Astrocyte of the cerebellum (primary cell): ENCODE measurements at regions not wholly inside any gene's neighbourhood (a gene's known extent, or its start where the extent isn't known, plus 50 kb on each side); places are given as distances from the start of the nearest gene placed in this dataset.

Experiments
- DNase-seq: peaks from one replicate; pipeline ENCODE4 v3.0.0-alpha.2; 2011; ENCODE audit warnings: low read depth
- H3K4me3 ChIP-seq: 2 replicates; pipeline ENCODE4 v1.5.1; 2011; ENCODE audit warnings: mild to moderate bottlenecking, low read depth, low read length, moderate library complexity
- in situ Hi-C: cut with HindIII; loops from 2 replicates; pipeline ENCODE4 v1.10.0; 2017; ENCODE audit warnings: low sequenced_read_pairs
- TF ChIP-seq, protein P1 (sequence below): IDR thresholded peaks from 2 replicates; pipeline ENCODE4 v1.5.1; 2012; ENCODE audit warnings: low read length, low read depth, moderate library complexity, mild to moderate bottlenecking; ENCODE audit errors: missing control alignments

DNA sequence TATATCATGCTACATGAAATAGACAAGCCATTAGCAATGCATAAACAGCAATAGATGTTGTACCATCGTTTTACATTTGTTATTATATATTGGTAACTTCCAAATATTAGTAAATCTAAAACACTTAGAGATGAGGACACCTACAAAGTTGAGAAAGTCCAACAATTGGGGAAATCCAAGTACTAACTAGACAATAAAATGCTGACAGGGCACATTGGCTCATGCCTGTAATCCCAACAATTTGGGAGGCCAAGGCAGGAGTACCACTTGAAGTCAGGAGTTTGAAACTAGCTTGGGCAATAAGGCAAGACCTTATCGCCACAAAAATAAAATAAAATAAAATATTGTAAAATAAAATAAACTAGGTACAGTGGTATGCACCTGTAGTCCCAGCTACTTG is 1023.1 kb downstream of the SUCLG1 start:
- no peak overlapping the region for H3K4me3 ChIP-seq
- in situ Hi-C loops: no loop called here
- no peak for DNase-seq
- TF ChIP-seq, protein P1, sequence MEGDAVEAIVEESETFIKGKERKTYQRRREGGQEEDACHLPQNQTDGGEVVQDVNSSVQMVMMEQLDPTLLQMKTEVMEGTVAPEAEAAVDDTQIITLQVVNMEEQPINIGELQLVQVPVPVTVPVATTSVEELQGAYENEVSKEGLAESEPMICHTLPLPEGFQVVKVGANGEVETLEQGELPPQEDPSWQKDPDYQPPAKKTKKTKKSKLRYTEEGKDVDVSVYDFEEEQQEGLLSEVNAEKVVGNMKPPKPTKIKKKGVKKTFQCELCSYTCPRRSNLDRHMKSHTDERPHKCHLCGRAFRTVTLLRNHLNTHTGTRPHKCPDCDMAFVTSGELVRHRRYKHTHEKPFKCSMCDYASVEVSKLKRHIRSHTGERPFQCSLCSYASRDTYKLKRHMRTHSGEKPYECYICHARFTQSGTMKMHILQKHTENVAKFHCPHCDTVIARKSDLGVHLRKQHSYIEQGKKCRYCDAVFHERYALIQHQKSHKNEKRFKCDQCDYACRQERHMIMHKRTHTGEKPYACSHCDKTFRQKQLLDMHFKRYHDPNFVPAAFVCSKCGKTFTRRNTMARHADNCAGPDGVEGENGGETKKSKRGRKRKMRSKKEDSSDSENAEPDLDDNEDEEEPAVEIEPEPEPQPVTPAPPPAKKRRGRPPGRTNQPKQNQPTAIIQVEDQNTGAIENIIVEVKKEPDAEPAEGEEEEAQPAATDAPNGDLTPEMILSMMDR: no peak

- in situ Hi-C loops: no loop called here
- no peak for DNase-seq
- TF ChIP-seq, protein P1: no peak
These were observed 1038.1 kb downstream of the SUCLG1 start for GRCh38 chr2:83420993-83421392.

GRCh38 chr2:83394134-83394904 is 1064.8 kb downstream of the SUCLG1 start:
- peak; percentile 36 for DNase-seq
- H3K4me3 ChIP-seq: no peak overlapping the region
- TF ChIP-seq, protein P1: no peak
- in situ Hi-C loops: no loop called here

More at GRCh38 chr2:83420993-83421392, 1038.1 kb downstream of the SUCLG1 start:
- no peak overlapping the region for H3K4me3 ChIP-seq

- no peak for DNase-seq
- TF ChIP-seq, protein P1: no peak
- no peak overlapping the region for H3K4me3 ChIP-seq
- in situ Hi-C loops: no loop called here
These were observed 1070.3 kb downstream of the SUCLG1 start for GRCh38 chr2:83388804-83389203.

DNA sequence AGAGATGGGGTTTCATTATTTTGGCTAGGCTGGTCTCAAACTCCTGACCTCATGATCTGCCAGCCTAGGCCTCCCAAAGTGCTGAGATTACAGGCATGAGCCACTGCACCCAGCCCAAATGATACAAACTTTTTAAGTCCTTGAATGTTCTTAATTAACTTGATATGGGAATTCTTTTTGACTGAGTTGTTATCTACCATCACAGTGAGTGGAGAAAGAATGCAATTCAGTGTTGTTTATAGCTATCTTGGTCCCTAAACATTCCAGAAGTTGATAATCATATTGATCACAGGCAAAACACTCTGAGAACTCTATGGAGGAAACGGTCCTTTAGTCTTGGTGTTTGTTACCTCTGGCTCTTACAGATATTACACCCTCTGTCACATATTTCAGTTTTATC is 1072.5 kb downstream of the SUCLG1 start:
- no peak for DNase-seq
- no peak overlapping the region for H3K4me3 ChIP-seq
- in situ Hi-C loops: no loop called here
- TF ChIP-seq, protein P1: no peak

DNA sequence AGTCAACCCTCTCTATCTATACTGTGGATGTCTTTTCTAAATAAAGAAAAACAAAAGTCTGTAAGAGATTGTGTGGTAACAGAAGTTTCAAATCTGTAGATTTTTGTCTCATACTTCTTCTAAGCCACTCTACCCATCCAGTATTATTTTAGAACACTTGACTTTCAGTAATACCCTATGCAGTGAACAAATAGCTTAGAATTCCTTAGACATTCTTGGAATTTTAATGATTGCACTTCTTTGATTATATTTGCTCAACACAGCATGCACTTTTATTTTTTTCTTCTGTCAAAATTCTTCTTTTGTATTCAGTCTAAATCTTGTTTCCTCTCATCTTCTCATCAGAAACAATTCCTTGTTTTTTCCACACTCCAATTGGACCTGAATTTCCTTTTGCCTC is 1080.2 kb downstream of the SUCLG1 start:
- no peak overlapping the region for H3K4me3 ChIP-seq
- DNase-seq: no peak
- in situ Hi-C loops: no loop called here
- TF ChIP-seq, protein P1: no peak
